Testis (tissue), 2 donors: ENCODE measurements at regions not wholly inside any gene's neighbourhood (a gene's known extent, or its start where the extent isn't known, plus 50 kb on each side); places are given as distances from the start of the nearest gene placed in this dataset.
"Not testable (repeated sequence)": the region's sequence is repeated elsewhere in the genome, so short reads cannot be mapped to it uniquely, and the experiment has no call there.

Experiments used
- DNase-seq: peaks from one replicate; pipeline ENCODE4 v3.0.0-alpha.2; 2019
- H3K27ac ChIP-seq, 2 donors: fragments of 200-600 bp; sonication (generic); one replicate each; pipeline ENCODE4 v1.5.1; 2019
- H3K27me3 ChIP-seq: fragments of 200-600 bp; sonication (generic); one replicate; pipeline ENCODE4 v1.5.1; 2019
- H3K36me3 ChIP-seq: fragments of 200-600 bp; sonication (generic); one replicate; pipeline ENCODE4 v1.5.1; 2017; ENCODE audit warnings: low read depth; ENCODE audit errors: missing control alignments
- H3K4me1 ChIP-seq: fragments of 200-600 bp; sonication (generic); one replicate; pipeline ENCODE4 v1.5.1; 2019
- H3K4me3 ChIP-seq, 2 donors: fragments of 200-600 bp; sonication (generic); one replicate each; pipeline ENCODE4 v1.5.1; 2017 to 2019
- H3K9me3 ChIP-seq: fragments of 200-600 bp; sonication (generic); one replicate; pipeline ENCODE4 v1.5.1; 2017
- CTCF ChIP-seq, 3 experiments: fragments of 450-650 bp in 2 of 3; fragments of 200-600 bp in 1 of 3; sonication (generic) in 1 of 3; IDR thresholded peaks; one replicate each; pipeline ENCODE4 v1.5.1; 2016 to 2019; ENCODE audit warnings: antibody characterized with exemption in 3 of 3, mild to moderate bottlenecking in 2 of 3, moderate library complexity in 1 of 3
- POLR2A ChIP-seq: fragments of 450-650 bp; IDR thresholded peaks from one replicate; pipeline ENCODE4 v1.6.1; 2017; ENCODE audit warnings: antibody characterized with exemption, mild to moderate bottlenecking, moderate library complexity
- WGBS, 2 donors: methylation state at CpG; one replicate each; pipeline ENCODE4 v1.1.5; 2018; 5-methylcytosine and 5-hydroxymethylcytosine counted together
- intact Hi-C: fragments of 100-400 bp; cut with DNase I; formaldehyde crosslinking; loops from one replicate; pipeline ENCODE4 v1.15.1; 2023; ENCODE audit warnings: low total_unique reads

GRCh38 chr4:186844059-186844681 lies 120.5 kb upstream of the FAT1 start:
- no peaks in the 10 kb centered on the region for H3K4me1 ChIP-seq
- H3K9me3 ChIP-seq: no peaks in the 10 kb centered on the region
- intact Hi-C loops: no loop called here
- H3K27me3 ChIP-seq: no peaks in the 10 kb centered on the region
- H3K36me3 ChIP-seq: no peaks in the 10 kb centered on the region
- H3K4me3 ChIP-seq: peak overlapping the region in 1 of 2 donors; percentile 7
- TF ChIP-seq POLR2A: no peak
- TF ChIP-seq CTCF (IDR thresholded peaks at IDR 0.05): no peak
- DNase-seq: peak; percentile 31
- peak overlapping the region; percentile 56 to 83 for H3K27ac ChIP-seq
- 28 to 31% methylated on average over 8 of the region's 8 CpGs for WGBS, 2 donors

GRCh38 chr4:186845137-186845842 lies 121.6 kb upstream of the FAT1 start:
- Histone ChIP-seq H3K9me3 (no peaks in the 10 kb centered on the region), H3K27me3 (no peaks in the 10 kb centered on the region), H3K27ac (peak overlapping the region; percentile 55 to 83), H3K4me1 (no peaks in the 10 kb centered on the region), H3K36me3 (no peaks in the 10 kb centered on the region), H3K4me3 (no peak overlapping the region)
- DNase-seq: peak; percentile 24
- 61 to 65% methylated on average over 9 of the region's 9 CpGs for WGBS, 2 donors
- no peak for TF ChIP-seq CTCF (IDR thresholded peaks at IDR 0.05)
- no peak for TF ChIP-seq POLR2A
- intact Hi-C loops: no loop called here

GRCh38 chr4:186846426-186846825 lies 122.8 kb upstream of the FAT1 start:
- Histone ChIP-seq H3K36me3 (no peaks in the 10 kb centered on the region), H3K4me1 (no peaks in the 10 kb centered on the region), H3K4me3 (no peak overlapping the region), H3K9me3 (no peaks in the 10 kb centered on the region), H3K27me3 (no peaks in the 10 kb centered on the region), H3K27ac (no peak overlapping the region)
- TF ChIP-seq POLR2A: no peak
- TF ChIP-seq CTCF (IDR thresholded peaks at IDR 0.05): no peak
- WGBS, 2 donors: 58 to 62% methylated on average over 3 of the region's 3 CpGs
- intact Hi-C loops: no loop called here
- no peak for DNase-seq

GRCh38 chr4:186847429-186848131 lies 123.9 kb upstream of the FAT1 start:
- H3K9me3 ChIP-seq, H3K4me3 ChIP-seq, H3K36me3 ChIP-seq, intact Hi-C loops, H3K27me3 ChIP-seq, DNase-seq, H3K4me1 ChIP-seq, H3K27ac ChIP-seq: not testable (repeated sequence)
- WGBS, 2 donors: 96 to 97% methylated on average over 3 of the region's 3 CpGs

GRCh38 chr4:186848437-186848836 lies 124.8 kb upstream of the FAT1 start:
- no peak overlapping the region for H3K4me3 ChIP-seq
- H3K27me3 ChIP-seq: no peaks in the 10 kb centered on the region
- no peaks in the 10 kb centered on the region for H3K9me3 ChIP-seq
- intact Hi-C loops: no loop called here
- H3K27ac ChIP-seq: no peak overlapping the region
- no peaks in the 10 kb centered on the region for H3K4me1 ChIP-seq
- TF ChIP-seq CTCF (IDR thresholded peaks at IDR 0.05) (no peak), POLR2A (no peak)
- DNase-seq: no peak
- no peaks in the 10 kb centered on the region for H3K36me3 ChIP-seq
